ENCODE measurements at regions not wholly inside any gene's neighbourhood (a gene's known extent, or its start where the extent isn't known, plus 50 kb on each side); places are given as distances from the start of the nearest gene placed in this dataset.

DNA sequence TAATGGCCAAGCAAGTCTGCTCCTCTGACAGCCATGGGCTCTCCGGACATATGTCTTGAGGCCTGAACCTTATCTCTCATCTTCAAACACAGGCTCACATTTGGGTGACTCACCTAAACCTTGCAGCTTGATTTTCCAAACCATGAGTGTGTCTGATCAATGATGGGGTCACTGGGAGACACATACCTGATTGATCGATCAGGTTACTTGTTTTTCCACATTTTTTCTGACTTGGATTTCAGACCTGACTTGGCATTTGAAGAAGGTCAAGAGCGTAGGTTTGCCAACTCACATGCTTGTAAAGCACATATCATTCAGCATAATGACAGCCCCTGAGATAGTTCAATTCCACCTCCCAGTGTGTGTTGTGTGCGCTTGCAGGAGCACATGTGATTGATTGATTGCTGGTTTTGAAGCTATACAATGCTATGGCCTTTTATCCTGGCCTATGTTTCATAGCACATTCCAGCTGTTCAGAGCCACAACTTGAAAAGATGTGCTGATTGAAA lies 116.7 kb upstream of the KIRREL3 start (continued):
- no peak for TF ChIP-seq REST (IDR thresholded peaks at IDR 0.05; ENCODE audit: unreplicated experiment)
- TF ChIP-seq, protein P1, sequence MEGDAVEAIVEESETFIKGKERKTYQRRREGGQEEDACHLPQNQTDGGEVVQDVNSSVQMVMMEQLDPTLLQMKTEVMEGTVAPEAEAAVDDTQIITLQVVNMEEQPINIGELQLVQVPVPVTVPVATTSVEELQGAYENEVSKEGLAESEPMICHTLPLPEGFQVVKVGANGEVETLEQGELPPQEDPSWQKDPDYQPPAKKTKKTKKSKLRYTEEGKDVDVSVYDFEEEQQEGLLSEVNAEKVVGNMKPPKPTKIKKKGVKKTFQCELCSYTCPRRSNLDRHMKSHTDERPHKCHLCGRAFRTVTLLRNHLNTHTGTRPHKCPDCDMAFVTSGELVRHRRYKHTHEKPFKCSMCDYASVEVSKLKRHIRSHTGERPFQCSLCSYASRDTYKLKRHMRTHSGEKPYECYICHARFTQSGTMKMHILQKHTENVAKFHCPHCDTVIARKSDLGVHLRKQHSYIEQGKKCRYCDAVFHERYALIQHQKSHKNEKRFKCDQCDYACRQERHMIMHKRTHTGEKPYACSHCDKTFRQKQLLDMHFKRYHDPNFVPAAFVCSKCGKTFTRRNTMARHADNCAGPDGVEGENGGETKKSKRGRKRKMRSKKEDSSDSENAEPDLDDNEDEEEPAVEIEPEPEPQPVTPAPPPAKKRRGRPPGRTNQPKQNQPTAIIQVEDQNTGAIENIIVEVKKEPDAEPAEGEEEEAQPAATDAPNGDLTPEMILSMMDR (conservative IDR thresholded peaks at IDR 0.05; ENCODE audit: low read depth in 2 of 2) = no peak
- TF ChIP-seq STAT1 (IDR thresholded peaks at IDR 0.05; ENCODE audit: unreplicated experiment) = no peak
- TF ChIP-seq EZH2phosphoT487 (IDR thresholded peaks at IDR 0.05; ENCODE audit: unreplicated experiment) = no peak

DNA sequence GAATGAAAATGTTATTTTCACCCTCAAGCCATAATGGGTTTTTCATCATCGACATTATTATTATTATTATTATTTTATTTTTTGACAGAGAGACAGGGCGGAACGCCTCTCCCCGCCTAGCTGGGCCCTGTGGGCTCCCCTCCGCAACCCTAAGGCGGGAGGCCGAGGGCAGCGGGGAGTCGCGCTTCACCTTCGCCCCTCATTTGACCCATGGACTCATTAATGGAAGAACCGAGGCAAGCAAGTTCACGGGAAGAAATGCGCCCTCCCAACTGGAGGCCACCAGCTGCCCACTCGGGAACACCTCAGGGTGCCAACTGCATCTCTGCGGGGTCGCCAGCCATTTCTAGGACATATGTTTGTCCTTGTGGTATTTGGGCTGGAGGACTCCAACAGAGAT lies 115.3 kb upstream of the KIRREL3 start:
- Histone ChIP-seq H3K27ac (ENCODE audit: low read depth) (no peak overlapping the region), H3F3A (replicated peaks; ENCODE audit: low read depth) (no peaks in the 10 kb centered on the region), H3K27me3 (ENCODE audit: insufficient read depth) (no peaks in the 10 kb centered on the region), H3K79me2 (replicated peaks; ENCODE audit: insufficient read depth) (no peaks in the 10 kb centered on the region), H2AFZ (no peak overlapping the region), H3K4me2 (no peak overlapping the region), H3K36me3 (ENCODE audit: insufficient read depth) (no peaks in the 10 kb centered on the region), H4K20me1 (replicated peaks; ENCODE audit: insufficient read depth) (no peaks in the 10 kb centered on the region), H3K4me1 (ENCODE audit: insufficient read depth) (peaks cover 10% of the 10 kb centered on the region), H3K4me3 (no peak overlapping the region), H3K9me2 (ENCODE audit: insufficient read depth) (no peaks in the 10 kb centered on the region)
- no peaks in the 10 kb centered on the region for H3K9me3 Mint-ChIP-seq
- H3K4me3 Mint-ChIP-seq = no peak overlapping the region
- H3K27me3 Mint-ChIP-seq (ENCODE audit: insufficient read depth, low read depth, poor library complexity) = peaks cover 2% of the 10 kb centered on the region
- peaks cover 21% of the 10 kb centered on the region for H3K4me1 Mint-ChIP-seq
- no peaks in the 10 kb centered on the region for H3K36me3 Mint-ChIP-seq (ENCODE audit: low read depth)
- DNase-seq (ENCODE audit: low spot score) = no peak
- no peak overlapping the region for H3K27ac Mint-ChIP-seq
- ATAC-seq = no peak
- TF ChIP-seq, protein P2, sequence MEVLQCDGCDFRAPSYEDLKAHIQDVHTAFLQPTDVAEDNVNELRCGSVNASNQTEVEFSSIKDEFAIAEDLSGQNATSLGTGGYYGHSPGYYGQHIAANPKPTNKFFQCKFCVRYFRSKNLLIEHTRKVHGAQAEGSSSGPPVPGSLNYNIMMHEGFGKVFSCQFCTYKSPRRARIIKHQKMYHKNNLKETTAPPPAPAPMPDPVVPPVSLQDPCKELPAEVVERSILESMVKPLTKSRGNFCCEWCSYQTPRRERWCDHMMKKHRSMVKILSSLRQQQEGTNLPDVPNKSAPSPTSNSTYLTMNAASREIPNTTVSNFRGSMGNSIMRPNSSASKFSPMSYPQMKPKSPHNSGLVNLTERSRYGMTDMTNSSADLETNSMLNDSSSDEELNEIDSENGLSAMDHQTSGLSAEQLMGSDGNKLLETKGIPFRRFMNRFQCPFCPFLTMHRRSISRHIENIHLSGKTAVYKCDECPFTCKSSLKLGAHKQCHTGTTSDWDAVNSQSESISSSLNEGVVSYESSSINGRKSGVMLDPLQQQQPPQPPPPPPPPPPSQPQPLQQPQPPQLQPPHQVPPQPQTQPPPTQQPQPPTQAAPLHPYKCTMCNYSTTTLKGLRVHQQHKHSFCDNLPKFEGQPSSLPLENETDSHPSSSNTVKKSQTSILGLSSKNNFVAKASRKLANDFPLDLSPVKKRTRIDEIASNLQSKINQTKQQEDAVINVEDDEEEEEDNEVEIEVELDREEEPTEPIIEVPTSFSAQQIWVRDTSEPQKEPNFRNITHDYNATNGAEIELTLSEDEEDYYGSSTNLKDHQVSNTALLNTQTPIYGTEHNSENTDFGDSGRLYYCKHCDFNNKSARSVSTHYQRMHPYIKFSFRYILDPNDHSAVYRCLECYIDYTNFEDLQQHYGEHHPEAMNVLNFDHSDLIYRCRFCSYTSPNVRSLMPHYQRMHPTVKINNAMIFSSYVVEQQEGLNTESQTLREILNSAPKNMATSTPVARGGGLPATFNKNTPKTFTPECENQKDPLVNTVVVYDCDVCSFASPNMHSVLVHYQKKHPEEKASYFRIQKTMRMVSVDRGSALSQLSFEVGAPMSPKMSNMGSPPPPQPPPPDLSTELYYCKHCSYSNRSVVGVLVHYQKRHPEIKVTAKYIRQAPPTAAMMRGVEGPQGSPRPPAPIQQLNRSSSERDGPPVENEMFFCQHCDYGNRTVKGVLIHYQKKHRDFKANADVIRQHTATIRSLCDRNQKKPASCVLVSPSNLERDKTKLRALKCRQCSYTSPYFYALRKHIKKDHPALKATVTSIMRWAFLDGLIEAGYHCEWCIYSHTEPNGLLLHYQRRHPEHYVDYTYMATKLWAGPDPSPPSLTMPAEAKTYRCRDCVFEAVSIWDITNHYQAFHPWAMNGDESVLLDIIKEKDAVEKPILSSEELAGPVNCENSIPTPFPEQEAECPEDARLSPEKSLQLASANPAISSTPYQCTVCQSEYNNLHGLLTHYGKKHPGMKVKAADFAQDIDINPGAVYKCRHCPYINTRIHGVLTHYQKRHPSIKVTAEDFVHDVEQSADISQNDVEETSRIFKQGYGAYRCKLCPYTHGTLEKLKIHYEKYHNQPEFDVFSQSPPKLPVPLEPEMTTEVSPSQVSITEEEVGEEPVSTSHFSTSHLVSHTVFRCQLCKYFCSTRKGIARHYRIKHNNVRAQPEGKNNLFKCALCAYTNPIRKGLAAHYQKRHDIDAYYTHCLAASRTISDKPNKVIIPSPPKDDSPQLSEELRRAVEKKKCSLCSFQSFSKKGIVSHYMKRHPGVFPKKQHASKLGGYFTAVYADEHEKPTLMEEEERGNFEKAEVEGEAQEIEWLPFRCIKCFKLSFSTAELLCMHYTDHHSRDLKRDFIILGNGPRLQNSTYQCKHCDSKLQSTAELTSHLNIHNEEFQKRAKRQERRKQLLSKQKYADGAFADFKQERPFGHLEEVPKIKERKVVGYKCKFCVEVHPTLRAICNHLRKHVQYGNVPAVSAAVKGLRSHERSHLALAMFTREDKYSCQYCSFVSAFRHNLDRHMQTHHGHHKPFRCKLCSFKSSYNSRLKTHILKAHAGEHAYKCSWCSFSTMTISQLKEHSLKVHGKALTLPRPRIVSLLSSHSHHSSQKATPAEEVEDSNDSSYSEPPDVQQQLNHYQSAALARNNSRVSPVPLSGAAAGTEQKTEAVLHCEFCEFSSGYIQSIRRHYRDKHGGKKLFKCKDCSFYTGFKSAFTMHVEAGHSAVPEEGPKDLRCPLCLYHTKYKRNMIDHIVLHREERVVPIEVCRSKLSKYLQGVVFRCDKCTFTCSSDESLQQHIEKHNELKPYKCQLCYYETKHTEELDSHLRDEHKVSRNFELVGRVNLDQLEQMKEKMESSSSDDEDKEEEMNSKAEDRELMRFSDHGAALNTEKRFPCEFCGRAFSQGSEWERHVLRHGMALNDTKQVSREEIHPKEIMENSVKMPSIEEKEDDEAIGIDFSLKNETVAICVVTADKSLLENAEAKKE (CRISPR knock-in tag; IDR thresholded peaks at IDR 0.05) = no peak
- TF ChIP-seq, protein P1 (conservative IDR thresholded peaks at IDR 0.05; ENCODE audit: low read depth in 2 of 2) = no peak
- no peak for TF ChIP-seq ZNF331 (CRISPR knock-in tag; IDR thresholded peaks at IDR 0.05; ENCODE audit: low read depth)
- no peak for TF ChIP-seq EZH2phosphoT487 (IDR thresholded peaks at IDR 0.05; ENCODE audit: unreplicated experiment)
- no peak for TF ChIP-seq REST (IDR thresholded peaks at IDR 0.05; ENCODE audit: unreplicated experiment)

Data from GM23338 (cell line).